GM19035 (cell line): ENCODE measurements at regions not wholly inside any gene's neighbourhood (a gene's known extent, or its start where the extent isn't known, plus 50 kb on each side); places are given as distances from the start of the nearest gene placed in this dataset.

Experiments used
- ATAC-seq: cut with Tn5 transposase; IDR thresholded peaks from one replicate; pipeline ENCODE4 v1.9.1; 2021; ENCODE audit not compliant: unreplicated experiment

DNA sequence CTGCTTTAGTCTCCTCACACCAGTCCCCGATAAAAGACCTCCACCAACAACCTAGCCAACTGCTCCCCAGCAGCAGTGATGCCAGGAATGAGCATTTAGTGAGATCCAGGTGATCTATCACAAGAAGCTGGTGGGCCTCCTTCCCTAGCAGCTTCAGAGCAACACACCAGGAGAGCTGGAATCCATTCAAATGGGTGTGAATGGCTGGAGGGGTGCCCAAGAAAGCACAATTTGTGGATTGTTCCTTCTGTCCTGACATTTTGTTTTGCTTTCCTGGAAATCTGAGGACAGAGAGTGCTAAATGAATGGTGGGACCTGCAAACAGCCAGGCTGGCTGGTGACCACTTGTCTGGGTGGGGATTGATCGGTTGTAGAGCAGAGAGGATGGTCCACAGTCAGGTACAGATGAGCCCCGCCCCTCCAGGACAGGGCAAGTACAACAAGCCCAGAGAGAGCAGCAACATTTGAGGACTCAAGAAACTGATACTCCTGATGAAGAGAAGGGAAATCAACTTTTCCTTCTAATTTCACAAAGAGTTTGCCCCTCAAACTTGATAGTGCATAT is 316.8 kb downstream of the VPS13C start:
- no peak for ATAC-seq

DNA sequence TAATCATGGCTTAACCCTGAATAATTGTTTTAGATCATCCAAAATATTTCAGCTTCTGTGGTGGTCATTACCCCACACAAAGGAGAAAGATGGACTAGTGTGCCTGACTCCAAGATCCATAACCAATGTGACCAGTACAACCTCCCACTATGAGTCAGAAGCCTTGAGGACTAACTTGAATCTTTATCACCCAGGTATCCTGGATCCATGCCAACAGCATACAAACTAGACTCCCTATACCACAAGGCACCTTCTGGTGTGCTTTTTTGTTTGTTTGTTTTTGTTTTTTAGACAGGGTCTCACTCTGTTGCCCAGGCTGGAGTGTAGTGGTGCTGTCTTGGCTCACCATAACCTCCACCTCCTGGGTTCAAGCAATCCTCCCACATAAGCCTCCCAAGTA is 317.7 kb downstream of the VPS13C start:
- no peak for ATAC-seq

DNA sequence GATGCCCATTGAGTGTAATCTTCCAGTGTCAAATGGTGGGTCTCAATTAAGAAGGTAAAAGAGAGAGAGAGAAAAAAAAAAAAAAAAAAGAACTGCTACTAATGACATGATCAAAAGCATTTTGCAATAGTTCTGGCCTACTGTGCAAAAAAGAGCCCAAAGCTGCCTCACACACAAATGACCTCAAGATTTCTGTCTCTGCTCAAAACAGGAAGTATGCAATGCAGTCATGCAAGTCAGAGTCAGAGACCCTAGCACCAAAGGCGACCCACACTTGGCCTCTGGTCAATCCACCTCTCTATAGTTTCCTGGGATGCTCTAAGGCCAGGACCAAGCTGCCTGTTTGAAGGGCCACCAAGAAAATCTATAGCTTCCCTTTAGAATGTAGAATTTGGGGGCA is 323.5 kb downstream of the VPS13C start:
- ATAC-seq, result no peak

DNA sequence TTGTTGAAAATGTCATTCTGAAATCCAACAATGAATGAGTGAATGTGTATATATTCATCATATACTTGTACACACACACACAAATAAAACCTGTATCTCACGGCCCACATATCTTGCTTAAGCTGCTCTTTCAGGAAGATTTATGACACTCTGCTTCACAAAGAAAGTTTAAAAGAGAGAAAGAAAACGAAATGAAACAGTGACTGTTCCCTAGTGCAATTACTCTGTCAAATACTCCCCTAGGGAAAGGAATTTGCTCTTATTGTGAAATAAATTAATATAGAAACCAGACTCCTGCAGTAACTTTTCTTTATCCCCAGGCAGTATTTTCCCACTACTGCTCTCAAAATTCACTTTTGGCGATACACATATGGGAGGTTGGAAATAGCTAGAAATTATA is 329.1 kb downstream of the VPS13C start:
- ATAC-seq, result no peak

DNA sequence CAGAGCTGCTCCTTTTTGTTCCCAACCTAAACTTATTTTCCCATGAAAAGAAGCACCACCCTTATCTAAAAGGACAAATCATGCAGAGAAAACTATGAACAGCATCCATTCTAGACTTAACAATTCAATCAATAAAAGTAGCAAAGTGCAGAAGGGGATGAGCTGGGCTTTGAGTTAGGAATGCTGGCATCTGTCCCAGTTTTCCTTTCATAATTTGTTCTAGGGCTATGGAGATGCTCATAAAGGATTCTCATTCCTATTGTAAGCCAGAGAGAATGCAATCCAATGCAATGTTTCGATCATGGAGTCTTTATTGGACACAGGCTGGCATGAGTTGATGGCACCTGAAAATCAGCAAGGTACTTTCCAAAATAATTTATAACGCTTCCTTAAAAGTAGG is 330.6 kb downstream of the VPS13C start:
- no peak for ATAC-seq

DNA sequence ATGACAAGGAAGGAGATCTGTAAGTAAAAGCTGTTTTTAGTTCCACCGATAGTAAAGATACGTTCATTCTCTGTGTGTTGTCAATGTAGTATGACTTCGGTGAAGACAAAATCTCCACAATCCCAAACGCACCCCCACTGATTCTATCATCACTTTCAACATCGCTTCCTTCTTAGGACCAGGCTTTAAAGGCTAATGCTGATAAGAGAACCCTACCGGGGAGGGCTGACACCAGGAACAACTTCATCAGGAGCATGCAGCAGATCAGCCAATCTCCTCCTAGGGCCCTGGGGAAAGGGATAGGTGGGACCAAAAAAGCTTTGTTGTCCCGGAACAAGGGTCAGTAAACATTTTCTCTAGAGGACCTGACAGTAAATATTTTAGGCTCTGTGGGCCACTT is 334.1 kb downstream of the VPS13C start:
- no peak for ATAC-seq

DNA sequence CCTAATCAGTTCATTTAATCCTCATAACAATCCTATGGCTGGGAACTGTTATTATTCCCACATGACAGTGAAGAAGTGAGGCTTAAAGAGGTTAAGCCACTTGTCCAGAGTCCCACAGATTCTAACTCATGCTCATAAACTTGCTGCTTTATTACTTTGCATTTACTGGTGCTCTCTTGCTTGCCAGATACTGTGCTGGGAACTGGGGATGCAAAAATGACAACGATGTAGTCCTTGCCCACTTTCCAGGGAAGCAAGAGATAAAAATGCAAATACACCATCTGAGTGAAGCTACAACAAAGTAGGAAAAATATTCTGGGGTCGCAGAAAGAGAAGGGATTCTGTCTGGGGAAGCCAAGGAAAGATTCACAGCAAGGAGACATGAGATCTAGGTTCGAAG is 335.0 kb downstream of the VPS13C start:
- ATAC-seq, result no peak

DNA sequence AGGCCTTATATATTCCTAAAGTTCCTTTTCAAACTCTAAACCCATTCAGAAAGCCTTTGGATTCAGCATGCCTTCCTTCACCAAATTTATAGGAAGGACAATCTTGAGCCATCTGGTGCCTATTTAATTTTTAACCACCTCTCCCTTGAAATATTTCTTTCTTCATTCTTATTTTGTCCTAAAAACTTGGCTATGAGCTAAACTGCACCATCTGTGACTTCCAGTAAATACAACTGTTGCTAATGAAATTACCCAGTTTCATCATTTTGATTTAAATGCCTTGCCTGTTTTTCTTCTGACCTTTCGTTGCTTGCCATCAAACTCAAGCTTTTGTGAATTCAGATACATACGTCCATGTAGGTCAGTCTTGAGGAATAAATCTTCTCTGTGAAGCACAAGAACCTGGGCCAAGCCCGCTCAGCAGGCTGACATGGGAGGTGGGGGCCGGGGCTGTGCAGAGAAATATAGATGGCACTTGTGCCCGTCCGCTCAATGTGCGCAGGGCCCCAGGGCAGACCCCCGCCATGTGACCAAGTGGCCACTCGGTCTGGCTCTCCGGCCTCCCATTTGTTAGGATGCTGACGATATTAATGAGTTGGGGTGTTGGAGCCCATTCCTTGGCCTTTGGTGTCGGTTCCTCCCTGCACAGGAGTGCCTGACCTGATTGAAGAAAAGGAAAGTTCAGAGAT is 335.9 kb downstream of the VPS13C start:
- ATAC-seq, result no peak

DNA sequence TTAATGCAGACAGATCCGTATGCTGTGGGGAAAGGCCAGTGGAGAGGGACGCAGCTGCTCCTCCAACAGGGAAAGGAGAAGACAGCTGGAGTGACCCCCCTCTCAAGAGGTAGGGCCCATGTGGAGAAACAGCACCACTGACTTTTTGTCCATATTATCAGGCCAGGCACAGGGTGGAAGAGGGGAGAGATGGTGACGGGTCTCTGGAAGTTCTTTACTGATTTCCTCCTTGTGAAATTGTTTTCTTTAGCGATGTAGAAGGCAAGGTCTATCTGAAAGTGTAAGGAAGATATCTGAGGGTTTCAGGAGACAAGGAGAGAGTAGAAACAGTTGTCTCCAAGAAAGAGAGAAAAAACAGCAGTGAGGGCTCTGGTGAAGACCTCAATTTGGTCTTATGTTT is 338.8 kb downstream of the VPS13C start:
- no peak for ATAC-seq

DNA sequence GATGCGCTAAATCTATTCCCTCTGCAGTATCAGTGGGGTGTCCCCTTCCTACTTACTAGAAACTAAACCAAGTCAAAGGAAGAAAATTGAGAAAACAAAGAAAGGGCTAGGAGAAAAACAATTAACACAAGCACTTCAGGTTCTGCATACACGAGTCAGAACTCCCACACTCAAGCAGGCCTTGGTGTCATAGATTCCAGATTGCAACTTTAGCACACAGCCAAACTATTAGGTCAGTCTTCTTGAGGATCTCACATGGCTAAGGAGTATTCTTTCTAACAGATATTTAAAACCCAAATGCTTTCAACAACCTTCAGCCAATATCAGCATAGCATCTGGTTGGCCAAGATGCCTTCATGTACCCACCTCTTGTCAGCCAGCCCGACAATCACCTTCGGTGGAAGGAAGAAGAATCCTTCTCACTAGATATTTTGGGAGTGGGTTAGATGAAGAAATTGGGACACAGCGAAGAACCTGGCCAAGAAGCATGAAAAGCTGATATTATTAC is 340.0 kb downstream of the VPS13C start:
- no peak for ATAC-seq

DNA sequence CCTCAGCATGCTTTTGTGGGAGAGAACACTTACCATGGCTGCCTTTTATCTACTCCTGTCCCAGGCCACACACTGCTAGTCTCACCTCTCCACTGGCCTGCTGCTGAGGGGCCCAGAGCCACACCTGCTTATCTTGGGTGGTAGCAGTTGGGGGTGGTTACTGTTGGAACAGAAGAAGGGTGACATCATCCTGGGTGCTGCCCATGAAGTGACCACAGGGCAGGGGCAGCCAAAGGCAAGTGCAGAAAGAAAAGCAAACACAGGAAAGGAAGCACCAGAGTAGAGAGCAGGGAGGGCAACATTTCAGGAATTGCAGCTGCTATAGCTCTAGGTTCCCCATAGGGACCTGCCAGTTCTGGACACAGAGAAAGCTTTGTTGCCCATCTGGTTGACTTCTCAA is 345.2 kb downstream of the VPS13C start:
- no peak for ATAC-seq

DNA sequence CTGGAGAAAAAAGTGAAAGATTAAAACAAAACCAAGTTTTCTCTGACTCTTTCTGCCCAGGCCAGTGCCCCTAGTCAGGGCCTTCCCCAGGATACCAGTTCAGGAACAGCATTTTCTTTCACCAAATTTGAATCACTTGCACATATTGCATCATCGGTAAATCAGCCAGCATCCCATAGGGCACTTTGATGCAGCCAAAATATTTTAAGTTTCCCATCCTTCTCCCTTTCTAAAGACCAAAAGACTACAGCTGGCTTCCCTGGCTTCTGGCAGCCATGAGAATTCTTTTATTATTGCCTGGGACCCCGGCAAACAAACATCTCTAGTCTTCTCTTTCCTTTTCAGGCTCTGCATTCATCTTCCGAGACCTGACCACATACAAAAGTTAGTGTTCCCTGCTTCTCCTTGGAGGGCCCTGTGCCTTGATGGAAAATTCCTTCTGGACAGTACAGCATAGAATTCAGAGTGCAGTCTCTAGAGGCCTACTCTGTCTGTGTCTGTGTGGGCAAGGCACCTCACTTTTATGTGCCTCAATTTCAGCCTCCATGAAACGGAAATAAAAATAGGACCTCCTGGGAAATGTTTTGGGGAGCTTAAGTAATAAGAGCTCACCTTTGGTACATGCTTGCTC is 348.0 kb downstream of the VPS13C start:
- ATAC-seq, result no peak

DNA sequence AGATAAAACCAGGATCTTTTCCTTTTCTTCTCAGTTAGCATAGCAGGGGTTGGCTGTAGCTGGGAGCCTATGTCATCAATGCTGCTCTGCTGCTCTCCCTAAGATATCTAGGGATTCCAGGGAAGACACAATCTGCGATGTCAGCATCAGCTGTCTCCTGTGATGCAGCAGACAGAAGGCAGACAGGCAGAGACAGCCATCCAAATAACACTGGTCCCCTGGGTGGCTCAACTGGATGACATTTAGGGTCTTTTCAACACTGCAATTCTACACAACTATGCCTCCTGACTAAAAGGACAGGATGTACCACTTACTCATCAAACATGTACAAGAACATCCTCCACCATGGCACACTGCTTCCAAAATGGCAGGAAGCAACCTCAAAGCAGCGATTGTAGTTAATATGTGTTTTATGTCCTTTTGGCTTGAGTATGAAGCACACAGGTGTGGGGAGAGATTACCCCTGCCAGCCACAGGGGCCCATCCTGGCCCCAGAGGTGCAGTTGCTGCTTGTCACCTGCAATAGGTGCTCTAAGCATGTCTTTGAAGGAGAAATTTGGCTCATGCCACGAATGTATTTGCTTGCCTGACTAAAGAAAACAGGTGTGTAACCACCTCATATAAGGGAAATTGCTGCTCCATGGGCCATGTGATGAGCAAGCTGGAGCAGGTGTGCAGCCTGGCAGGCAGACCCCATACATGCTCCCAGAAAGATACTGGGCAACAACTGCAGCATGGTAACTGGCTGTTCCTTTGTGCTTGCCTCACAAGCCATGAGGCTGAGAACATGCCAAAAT is 357.8 kb downstream of the VPS13C start:
- no peak for ATAC-seq

DNA sequence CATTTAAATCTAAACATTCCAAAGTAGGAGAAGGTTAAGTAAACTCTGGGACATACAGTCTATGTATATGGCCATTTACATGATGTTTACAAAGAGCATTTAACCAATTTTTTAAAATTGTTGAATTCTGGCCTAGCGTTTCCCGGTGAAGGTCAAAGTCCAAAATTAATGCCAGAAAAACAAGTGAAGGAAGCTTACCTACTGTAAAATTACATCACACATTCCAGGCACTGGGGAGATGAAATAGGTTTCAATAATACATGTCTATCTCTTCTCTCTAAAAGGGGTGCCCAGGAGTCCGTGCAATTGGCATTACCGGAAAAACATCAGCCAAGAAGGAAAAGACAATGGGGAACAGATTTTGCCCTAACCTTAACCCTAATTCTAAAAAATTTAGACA is 358.8 kb downstream of the VPS13C start:
- no peak for ATAC-seq

DNA sequence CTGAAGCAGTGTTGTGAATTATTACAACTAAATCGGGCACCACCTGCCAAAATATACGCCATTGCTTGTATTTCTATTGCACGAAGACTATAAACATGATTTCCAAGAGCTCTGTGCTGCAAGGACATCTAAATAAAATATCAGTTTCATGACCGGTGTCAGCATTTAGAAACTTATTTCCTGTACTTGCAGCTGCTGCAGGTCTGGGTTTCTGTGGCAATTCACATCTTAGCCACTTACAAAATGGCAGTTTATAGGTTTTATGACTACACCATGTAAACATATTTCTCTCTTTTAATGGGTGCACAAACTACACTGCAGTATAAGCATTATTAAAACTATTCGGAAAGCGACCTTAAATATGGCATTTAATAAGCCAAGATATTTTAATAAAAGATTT is 359.4 kb downstream of the VPS13C start:
- ATAC-seq, result no peak

DNA sequence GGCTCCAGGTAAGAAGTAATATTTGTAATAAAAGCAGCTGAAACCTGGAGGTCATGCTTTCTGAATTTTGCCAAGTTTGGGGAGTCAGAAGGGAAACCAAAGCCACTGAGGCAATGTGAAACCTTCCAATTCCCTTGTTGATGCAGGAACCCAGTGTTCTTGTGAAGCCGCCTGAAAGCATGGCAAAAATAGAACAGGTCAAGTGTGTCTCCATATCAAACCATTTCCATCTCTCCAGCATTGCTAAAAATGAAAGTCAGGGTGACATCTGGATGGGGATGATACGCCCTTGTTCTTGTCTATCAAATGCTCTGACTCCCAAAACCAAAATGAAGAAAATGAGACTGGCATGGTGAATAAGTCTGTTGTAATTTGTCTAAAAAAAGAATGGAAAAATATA is 362.5 kb downstream of the VPS13C start:
- no peak for ATAC-seq

DNA sequence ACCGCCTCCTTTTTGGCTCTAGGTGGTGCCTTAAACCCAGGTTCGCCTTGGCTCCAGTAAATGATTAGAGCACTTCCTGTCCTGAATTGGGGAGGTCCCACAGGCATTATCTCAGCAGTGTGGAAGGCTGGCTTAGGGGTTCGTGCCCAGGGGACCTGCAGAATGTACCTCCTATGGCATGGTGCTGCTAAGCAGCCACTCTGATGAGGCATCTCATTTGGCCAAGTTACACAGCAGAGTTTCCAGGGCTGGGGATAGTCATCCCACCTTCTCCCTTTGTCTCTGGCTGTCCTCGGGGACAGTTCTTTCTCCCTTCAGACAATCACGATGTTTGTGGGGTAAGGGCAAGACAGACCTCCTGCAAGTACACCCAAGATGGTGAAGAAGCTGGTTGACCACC is 371.2 kb downstream of the VPS13C start:
- ATAC-seq, result no peak

DNA sequence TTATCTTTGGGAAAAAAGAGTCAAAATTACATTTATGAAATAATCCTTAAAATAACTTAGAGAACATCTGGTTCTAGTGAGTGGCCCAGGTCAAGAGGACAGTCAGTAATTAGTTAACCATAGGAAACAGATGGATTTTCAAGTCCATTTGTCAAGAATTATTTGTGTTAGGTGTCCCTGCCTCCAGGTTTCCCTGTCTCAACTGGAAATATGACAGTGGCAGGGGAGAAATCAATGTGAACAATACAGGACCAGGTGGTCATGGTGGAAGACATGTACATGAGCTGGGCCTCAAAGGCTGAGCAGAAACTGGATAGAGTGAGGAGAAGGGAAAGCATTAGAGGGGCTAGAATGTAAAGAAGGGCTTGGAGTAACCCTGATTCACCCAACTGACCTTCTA is 372.6 kb downstream of the VPS13C start:
- ATAC-seq, result no peak

DNA sequence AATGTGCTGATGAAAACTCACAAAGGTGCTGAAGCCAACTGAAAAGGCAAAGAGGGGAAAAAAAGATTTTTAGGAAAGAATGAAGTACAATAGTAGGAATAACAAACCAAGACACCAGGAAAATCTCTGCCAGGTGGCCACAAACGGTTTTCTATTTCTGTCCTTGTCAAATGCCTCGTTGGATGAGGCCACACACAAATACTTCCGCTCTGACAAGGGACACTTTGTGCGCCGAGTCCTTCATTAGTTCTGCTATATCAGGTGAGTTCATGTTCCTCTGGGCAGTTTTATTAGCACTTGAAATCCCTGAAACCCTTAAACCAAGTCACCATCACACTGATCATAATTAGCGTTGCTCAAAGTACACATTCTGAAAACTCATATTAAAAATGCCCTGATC is 373.1 kb downstream of the VPS13C start:
- no peak for ATAC-seq

DNA sequence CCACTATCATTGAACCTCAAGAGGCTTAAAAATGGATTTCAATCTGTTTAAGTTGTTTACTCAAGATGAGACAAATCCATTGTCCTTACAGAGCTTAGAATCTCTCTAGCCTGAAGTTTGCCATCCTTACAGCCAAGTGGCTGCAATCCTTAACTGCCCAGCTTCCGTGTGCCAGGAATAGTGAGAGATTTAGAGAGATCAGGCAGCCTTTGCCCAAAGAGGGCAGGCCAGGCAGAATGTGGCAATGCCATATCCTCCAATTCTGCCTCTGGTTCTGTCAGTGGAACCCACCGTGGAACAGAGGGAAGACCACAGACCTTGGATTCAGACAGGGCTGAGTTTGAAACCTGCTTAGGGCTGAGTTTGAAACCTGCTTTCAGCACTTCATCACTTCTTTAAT is 374.3 kb downstream of the VPS13C start:
- no peak for ATAC-seq

DNA sequence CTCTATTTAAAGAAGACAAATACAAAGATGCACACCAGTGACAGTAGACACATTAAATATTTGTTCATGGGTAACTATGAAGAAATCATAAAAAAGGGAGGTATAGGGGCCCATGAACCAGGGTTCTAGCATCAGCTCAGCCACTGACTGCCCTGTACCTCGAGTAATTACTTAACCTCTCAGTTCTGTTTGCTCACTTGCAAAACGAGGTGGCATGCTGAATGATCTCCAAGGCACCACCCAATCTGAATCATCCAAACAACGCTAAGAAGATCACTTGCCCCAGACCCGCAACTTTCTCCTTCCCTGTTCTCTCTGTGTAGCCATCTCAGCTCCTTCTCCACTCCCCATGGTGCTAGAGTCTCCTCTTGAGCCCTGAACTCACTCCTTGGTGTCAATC is 374.7 kb downstream of the VPS13C start:
- ATAC-seq, result no peak
